GM12891 (cell line): ENCODE measurements at regions not wholly inside any gene's neighbourhood (a gene's known extent, or its start where the extent isn't known, plus 50 kb on each side); places are given as distances from the start of the nearest gene placed in this dataset.

Experiments used
- DNase-seq: peaks from one replicate; pipeline ENCODE4 v3.0.0; 2011; ENCODE audit warnings: low spot score; ENCODE audit not compliant: insufficient read length
- FAIRE-seq: peaks from 2 replicates; lab custom pipeline; 2011; peaks lifted over from hg19 to GRCh38; lab: Jason Lieb, UNC
- PAX5 ChIP-seq: IDR thresholded peaks from 2 replicates; pipeline ENCODE4 v1.6.1; 2011; ENCODE audit warnings: low read length, moderate library complexity, mild to moderate bottlenecking; ENCODE audit not compliant: insufficient read depth, severe bottlenecking
- POLR2A ChIP-seq: IDR thresholded peaks from 2 replicates; pipeline ENCODE4 v1.6.1; 2011; ENCODE audit warnings: low read depth, low read length, control low read depth
- POLR2AphosphoS5 ChIP-seq: IDR thresholded peaks from 2 replicates; pipeline ENCODE4 v1.6.1; 2011; ENCODE audit warnings: low read depth, low read length, control low read depth
- POU2F2 ChIP-seq: IDR thresholded peaks from 2 replicates; pipeline ENCODE4 v1.6.1; 2011; ENCODE audit warnings: low read depth, mild to moderate bottlenecking, control low read depth, low read length, moderate library complexity
- SPI1 ChIP-seq: IDR thresholded peaks from 2 replicates; pipeline ENCODE4 v1.6.1; 2011; ENCODE audit warnings: low read depth, low read length, control low read depth
- TAF1 ChIP-seq: IDR thresholded peaks from 2 replicates; pipeline ENCODE4 v1.6.1; 2011; ENCODE audit warnings: low read depth, low read length, control low read depth

DNA sequence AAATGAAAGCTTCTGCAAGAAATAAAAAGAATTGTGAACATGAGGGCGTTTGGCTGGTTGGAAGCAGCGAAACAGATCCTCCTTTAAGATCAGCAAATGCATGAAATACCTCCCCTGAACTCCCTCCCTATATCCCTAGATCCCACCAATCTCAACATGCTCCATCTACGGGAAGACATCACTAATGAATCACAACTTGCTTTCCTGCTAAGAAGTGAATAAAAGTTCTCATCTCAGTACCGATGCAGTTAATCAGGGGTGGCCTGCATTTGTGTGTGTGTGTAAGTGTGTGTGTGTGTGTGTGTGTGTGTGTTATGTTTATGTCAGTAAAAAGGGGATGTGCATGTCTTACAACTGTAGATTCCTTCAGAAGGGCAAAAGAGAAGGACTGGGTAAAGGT is 238.7 kb downstream of the LIG4 start:
- FAIRE-seq: no peak
- TF ChIP-seq SPI1 (no peak), POLR2A (no peak), POLR2AphosphoS5 (no peak), TAF1 (no peak), POU2F2 (no peak), PAX5 (no peak)
- no peak for DNase-seq

DNA sequence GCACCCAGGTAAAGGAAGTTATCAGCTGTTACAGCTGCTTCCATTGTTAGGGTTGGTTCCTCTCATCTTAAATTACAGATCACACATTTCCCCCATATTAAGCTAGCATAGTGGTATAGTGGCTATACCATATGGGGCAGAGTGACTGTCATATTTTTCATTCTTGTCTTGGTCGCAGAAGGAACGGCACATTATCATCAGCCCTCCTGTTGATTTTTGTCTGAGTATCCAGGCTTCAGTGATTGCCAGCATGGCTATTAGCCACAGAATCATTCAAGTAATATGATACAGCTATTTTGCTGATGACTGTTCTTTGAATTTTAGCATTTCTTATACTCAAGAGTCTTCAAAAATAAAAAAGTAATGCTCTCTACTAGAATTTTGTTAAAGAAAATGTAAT is 240.9 kb downstream of the LIG4 start:
- no peak for DNase-seq

DNA sequence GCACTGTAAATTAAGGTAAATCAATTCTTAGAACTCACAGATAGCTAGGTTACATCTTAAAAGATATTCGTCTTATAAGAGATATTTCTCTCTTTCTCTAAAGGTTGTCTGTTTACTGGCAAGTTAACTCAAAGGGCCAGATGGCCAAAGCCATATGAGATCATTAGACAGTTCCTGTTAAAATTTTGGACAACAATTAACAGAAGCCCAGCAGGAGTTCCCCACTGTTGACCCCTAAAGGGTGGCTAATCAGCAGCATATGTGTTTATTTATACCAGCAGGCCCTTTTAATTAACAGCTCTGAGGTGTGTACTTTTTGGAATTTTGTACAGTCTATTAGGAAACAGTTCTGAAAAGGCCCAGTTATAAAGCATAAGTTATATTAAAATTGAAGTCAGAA is 245.8 kb downstream of the LIG4 start:
- TF ChIP-seq TAF1: no peak
- TF ChIP-seq POLR2AphosphoS5: no peak
- no peak for TF ChIP-seq POLR2A
- no peak for TF ChIP-seq PAX5
- no peak for TF ChIP-seq POU2F2
- no peak for TF ChIP-seq SPI1
- DNase-seq: no peak
- no peak for FAIRE-seq

More for the DNA sequence above, 240.9 kb downstream of the LIG4 start:
- FAIRE-seq: no peak
- TF ChIP-seq POLR2AphosphoS5 (no peak), SPI1 (no peak), POLR2A (no peak), POU2F2 (no peak), PAX5 (no peak), TAF1 (no peak)

DNA sequence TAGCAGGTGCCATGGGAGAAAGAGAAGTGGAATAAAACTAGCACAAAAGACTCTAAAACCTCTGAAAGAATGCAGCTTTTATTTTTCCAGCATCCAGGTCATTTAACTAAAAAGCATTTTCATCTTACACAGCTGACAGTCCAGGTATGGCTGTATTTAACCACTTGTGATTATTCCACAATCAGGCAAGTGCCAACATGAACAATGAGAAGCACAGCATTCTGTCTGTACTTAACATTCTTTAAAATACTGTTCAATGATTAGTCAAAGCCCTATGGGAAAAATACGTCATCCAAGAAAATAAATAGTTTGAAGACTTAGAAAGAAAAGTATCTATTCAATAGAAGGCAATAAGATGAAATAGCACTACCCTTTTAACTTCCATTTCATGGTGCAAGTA is 246.9 kb downstream of the LIG4 start:
- TF ChIP-seq TAF1 (no peak), POLR2A (no peak), SPI1 (no peak), POLR2AphosphoS5 (no peak), PAX5 (no peak), POU2F2 (no peak)
- DNase-seq: no peak
- FAIRE-seq: no peak

DNA sequence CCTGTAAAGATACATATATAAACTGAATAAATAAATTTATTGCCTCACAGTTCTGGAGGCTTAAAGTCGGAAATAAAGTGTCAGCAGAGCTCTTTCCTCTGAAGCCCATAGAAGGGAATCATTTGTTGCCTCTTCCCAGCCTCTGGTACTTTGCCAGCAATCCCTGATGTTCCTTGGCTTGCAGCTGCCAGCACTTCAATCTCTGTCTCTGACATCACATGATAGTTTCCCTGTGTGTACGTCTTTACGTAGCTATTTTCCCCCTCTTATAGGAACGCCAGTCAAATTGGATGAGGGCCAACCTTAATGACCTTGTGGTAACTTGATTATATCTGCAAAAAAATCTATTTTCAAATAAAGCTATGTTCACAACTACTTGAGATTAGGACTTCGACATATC is 250.9 kb downstream of the LIG4 start:
- TF ChIP-seq TAF1: no peak
- TF ChIP-seq POLR2A: no peak
- TF ChIP-seq SPI1: no peak
- TF ChIP-seq PAX5: no peak
- no peak for TF ChIP-seq POLR2AphosphoS5
- no peak for TF ChIP-seq POU2F2
- FAIRE-seq: no peak
- no peak for DNase-seq

DNA sequence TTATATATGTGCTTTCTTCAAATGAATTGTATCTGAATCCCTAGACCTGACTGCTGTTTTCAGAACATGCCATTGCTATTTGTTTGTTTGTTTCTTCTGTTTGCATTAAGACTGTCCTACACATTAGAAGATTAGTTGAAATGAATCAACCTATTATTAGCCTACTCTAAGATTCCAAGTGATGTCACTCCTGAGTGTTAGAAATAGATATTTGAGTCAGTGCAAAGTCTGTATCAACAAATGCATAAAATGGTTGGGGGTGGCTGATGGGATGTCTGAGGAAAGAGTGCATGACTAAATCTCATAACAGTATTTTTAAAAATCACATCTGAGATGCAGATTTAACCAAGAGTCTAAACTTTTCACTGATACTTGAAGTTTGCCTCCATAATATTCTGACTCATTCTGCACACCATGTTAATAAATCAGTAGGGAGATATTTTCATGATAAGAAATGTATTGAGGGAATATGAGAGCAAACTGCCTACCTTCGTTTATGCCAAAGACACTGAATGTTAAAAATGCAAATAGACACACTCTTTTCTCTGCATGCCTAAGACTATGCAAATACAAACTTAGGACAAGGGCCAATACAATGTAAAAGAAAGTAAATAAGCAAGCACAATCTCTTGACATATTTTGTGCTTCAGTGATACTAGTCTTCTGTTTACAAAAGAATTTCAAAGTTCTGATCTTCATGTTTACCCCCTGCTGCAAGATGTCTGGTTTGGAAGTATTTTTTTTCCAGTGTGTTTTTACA is 253.3 kb downstream of the LIG4 start:
- no peak for FAIRE-seq
- TF ChIP-seq SPI1 (no peak), PAX5 (no peak), TAF1 (no peak), POLR2AphosphoS5 (no peak), POU2F2 (no peak), POLR2A (no peak)
- DNase-seq: no peak

DNA sequence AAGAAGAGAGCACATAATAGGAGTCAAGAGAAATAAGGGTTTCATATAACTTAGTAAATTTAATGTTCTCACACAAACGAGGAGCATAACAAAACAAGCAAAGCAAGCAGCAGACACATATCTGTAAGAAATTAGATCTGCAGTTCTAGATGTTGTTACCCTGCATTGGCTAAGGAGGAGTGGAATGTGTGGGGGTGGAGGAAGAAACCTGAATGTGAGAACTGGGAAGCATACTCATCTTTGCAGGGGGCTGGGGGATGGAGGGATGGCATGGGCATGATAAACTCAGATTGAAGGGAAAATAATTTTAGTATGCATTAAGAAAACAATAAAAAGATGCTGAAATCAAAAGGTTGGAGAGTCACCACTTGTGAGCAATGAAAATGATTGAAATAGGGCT is 255.0 kb downstream of the LIG4 start:
- TF ChIP-seq POU2F2 (no peak), SPI1 (no peak), POLR2A (no peak), PAX5 (no peak), TAF1 (no peak), POLR2AphosphoS5 (no peak)
- no peak for FAIRE-seq
- DNase-seq: no peak

DNA sequence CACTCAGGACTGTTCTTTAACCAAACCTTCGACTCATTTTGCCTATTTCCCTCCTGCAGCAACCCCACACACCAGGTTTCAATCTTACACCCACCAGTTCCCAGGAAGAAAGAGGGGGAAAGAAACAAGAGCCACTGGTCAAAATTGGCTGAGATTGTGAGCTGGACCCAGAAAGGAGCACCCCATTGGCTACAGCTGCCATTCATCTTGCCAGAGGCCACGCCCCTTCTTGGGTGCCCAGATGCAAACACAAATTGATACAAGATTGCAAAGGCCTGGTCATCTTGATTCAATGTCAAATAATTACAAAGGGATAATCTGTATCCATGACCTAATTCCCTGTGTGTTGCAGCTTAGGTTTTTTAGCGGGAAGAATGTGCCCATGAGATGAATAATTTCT is 258.4 kb downstream of the LIG4 start:
- TF ChIP-seq POU2F2: no peak
- TF ChIP-seq SPI1: no peak
- TF ChIP-seq TAF1: no peak
- TF ChIP-seq POLR2AphosphoS5: no peak
- TF ChIP-seq PAX5: no peak
- no peak for TF ChIP-seq POLR2A
- no peak for DNase-seq
- FAIRE-seq: no peak

DNA sequence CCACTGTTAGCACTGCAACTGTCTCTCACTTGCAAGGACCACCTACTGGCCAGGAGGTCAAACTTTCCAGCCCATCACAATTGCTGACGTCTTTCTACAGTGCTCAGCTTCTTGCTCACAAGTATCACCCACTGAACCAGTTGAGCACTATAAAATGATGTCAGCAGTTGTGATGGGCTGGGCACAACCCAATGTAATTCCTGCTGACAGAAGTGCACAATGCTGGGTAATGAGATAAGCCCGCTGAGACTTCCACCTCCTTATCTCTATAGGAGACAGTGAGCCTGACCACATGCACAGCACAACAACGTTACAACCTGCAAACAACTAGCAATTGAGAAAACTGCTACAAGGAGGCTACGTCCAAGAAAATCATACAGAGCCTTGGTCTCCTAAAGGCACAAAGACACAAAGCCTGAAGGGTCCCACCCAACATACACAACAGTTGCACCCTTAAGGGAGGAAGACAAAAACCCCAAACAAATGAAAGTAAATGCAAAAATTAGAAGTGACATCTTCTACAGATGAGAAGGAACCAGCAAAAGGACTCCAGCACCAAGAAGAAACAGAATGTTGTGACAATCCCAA is 273.2 kb downstream of the LIG4 start:
- DNase-seq (no peak), FAIRE-seq (no peak)
- TF ChIP-seq PAX5 (no peak), TAF1 (no peak), POLR2A (no peak), SPI1 (no peak), POLR2AphosphoS5 (no peak), POU2F2 (no peak)
